H9 (cell line): ENCODE measurements at regions not wholly inside any gene's neighbourhood (a gene's known extent, or its start where the extent isn't known, plus 50 kb on each side); places are given as distances from the start of the nearest gene placed in this dataset.

Experiments used
- DNase-seq: peaks from one replicate; pipeline ENCODE4 v3.0.0-alpha.2; 2017
- H2AFZ ChIP-seq: one replicate; pipeline ENCODE4 v1.6.1; 2013; ENCODE audit warnings: mild to moderate bottlenecking, low read length, control low read depth, moderate library complexity
- H2AK5ac ChIP-seq: 2 replicates; pipeline ENCODE4 v1.6.1; 2013; ENCODE audit warnings: low read length, control low read depth, mixed read lengths; ENCODE audit not compliant: insufficient read length
- H2BK120ac ChIP-seq: one replicate; pipeline ENCODE4 v1.6.1; 2013; ENCODE audit warnings: low read depth, mild to moderate bottlenecking, low read length, control low read depth, inconsistent platforms; ENCODE audit not compliant: poor library complexity, severe bottlenecking
- H2BK12ac ChIP-seq: 2 replicates; pipeline ENCODE4 v1.6.1; 2013; ENCODE audit warnings: low read length, control low read depth, mixed read lengths, low read depth; ENCODE audit not compliant: insufficient read length
- H2BK15ac ChIP-seq: 2 replicates; pipeline ENCODE4 v1.6.1; 2013; ENCODE audit warnings: low read depth, low read length, control low read depth
- H2BK20ac ChIP-seq: one replicate; pipeline ENCODE4 v1.6.1; 2013; ENCODE audit warnings: low read depth, mild to moderate bottlenecking, low read length, control low read depth, inconsistent platforms; ENCODE audit not compliant: poor library complexity, severe bottlenecking
- H2BK5ac ChIP-seq: 2 replicates; pipeline ENCODE4 v1.6.1; 2013; ENCODE audit warnings: low read length, control low read depth, mixed read lengths; ENCODE audit not compliant: insufficient read length
- H3K14ac ChIP-seq: 2 replicates; pipeline ENCODE4 v1.6.1; 2013; ENCODE audit warnings: low read length, control low read depth; ENCODE audit not compliant: insufficient read depth
- H3K18ac ChIP-seq: 2 replicates; pipeline ENCODE4 v1.6.1; 2013; ENCODE audit warnings: low read depth, mild to moderate bottlenecking, mixed read lengths, low read length, control low read depth; ENCODE audit not compliant: insufficient read length
- H3K23ac ChIP-seq: 2 replicates; pipeline ENCODE4 v1.6.1; 2013; ENCODE audit warnings: low read length, control low read depth, mixed read lengths, low read depth; ENCODE audit not compliant: insufficient read length
- H3K23me2 ChIP-seq: 2 replicates; pipeline ENCODE4 v1.6.1; 2013; ENCODE audit warnings: low read depth, mild to moderate bottlenecking, mixed read lengths, low read length, control low read depth; ENCODE audit not compliant: insufficient read length, poor library complexity, severe bottlenecking
- H3K27ac ChIP-seq: 2 replicates; pipeline ENCODE4 v1.5.1; 2013; ENCODE audit warnings: low read length, control low read depth, mixed read lengths, low read depth; ENCODE audit not compliant: insufficient read length
- H3K27me3 ChIP-seq: 2 replicates; pipeline ENCODE4 v1.6.1; 2013; ENCODE audit warnings: low read length, control low read depth, inconsistent platforms; ENCODE audit not compliant: insufficient read depth
- H3K4ac ChIP-seq: 2 replicates; pipeline ENCODE4 v1.6.1; 2013; ENCODE audit warnings: low read depth, mild to moderate bottlenecking, control low read depth, inconsistent platforms, low read length, moderate library complexity
- H3K4me1 ChIP-seq: 2 replicates; pipeline ENCODE4 v1.6.1; 2013; ENCODE audit warnings: low read length, control low read depth, inconsistent platforms; ENCODE audit not compliant: insufficient read depth
- H3K4me2 ChIP-seq: 2 replicates; pipeline ENCODE4 v1.6.1; 2013; ENCODE audit warnings: low read length, control low read depth, mixed read lengths; ENCODE audit not compliant: insufficient read length, insufficient read depth
- H3K56ac ChIP-seq: 2 replicates; pipeline ENCODE4 v1.6.1; 2013; ENCODE audit warnings: low read depth, mild to moderate bottlenecking, mixed read lengths, low read length, control low read depth; ENCODE audit not compliant: insufficient read length
- H3K79me1 ChIP-seq: 2 replicates; pipeline ENCODE4 v1.6.1; 2013; ENCODE audit warnings: low read depth, mild to moderate bottlenecking, moderate library complexity, low read length, control low read depth, inconsistent platforms; ENCODE audit not compliant: insufficient read depth, poor library complexity, severe bottlenecking
- H3K79me2 ChIP-seq: 2 replicates; pipeline ENCODE4 v1.6.1; 2013; ENCODE audit warnings: low read length, control low read depth, inconsistent platforms; ENCODE audit not compliant: insufficient read depth
- H3K9ac ChIP-seq: 2 replicates; pipeline ENCODE4 v1.6.1; 2013; ENCODE audit warnings: low read length, control low read depth, mixed read lengths; ENCODE audit not compliant: insufficient read length; ENCODE audit errors: extremely low read depth
- H3K9me3 ChIP-seq: one replicate; pipeline ENCODE4 v1.6.1; 2013; ENCODE audit warnings: low read depth, low read length, inconsistent platforms; ENCODE audit not compliant: control insufficient read depth
- H3T11ph ChIP-seq: one replicate; pipeline ENCODE4 v1.6.1; 2013; ENCODE audit warnings: mild to moderate bottlenecking, low read length, control low read depth, inconsistent platforms
- H4K20me1 ChIP-seq: one replicate; pipeline ENCODE4 v1.6.1; 2013; ENCODE audit not compliant: control insufficient read depth, insufficient read length, insufficient read depth
- H4K5ac ChIP-seq: 2 replicates; pipeline ENCODE4 v1.6.1; 2013; ENCODE audit warnings: low read depth, mild to moderate bottlenecking, mixed read lengths, low read length, control low read depth; ENCODE audit not compliant: insufficient read length
- H4K8ac ChIP-seq: replicated peaks from 2 replicates; pipeline ENCODE4 v1.6.1; 2013; ENCODE audit warnings: low read length, control low read depth, mixed read lengths, low read depth; ENCODE audit not compliant: insufficient read length
- H4K91ac ChIP-seq: 2 replicates; pipeline ENCODE4 v1.6.1; 2013; ENCODE audit warnings: low read depth, mild to moderate bottlenecking, moderate library complexity, mixed read lengths, low read length, control low read depth; ENCODE audit not compliant: insufficient read length
- H3K27ac Mint-ChIP-seq, 3 experiments: 2 replicates in 2 of 3; 3 replicates in 1 of 3; pipeline ENCODE4 v1.8.0; 2020 to 2021; ENCODE audit warnings: mixed read lengths in 3 of 3, mild to moderate bottlenecking in 1 of 3, moderate library complexity in 1 of 3
- H3K27me3 Mint-ChIP-seq: 2 replicates; pipeline ENCODE4 v1.8.0; 2021; ENCODE audit warnings: low read depth, mild to moderate bottlenecking, moderate library complexity, mixed read lengths
- H3K36me3 Mint-ChIP-seq, 3 experiments: 2 replicates in 2 of 3; 3 replicates in 1 of 3; pipeline ENCODE4 v1.8.0; 2020 to 2021; ENCODE audit warnings: low read depth in 3 of 3, mixed read lengths in 3 of 3; ENCODE audit not compliant: insufficient read depth in 1 of 3
- H3K4me1 Mint-ChIP-seq, 2 experiments: 2 replicates each; pipeline ENCODE4 v1.8.0; 2020; ENCODE audit warnings: mixed read lengths in 2 of 2
- H3K4me3 Mint-ChIP-seq, 2 experiments: 2 replicates in 1 of 2; 3 replicates in 1 of 2; pipeline ENCODE4 v1.8.0; 2020 to 2021; ENCODE audit warnings: mild to moderate bottlenecking in 2 of 2, mixed read lengths in 2 of 2, moderate library complexity in 1 of 2
- H3K9me3 Mint-ChIP-seq, 2 experiments: 2 replicates in 1 of 2; 3 replicates in 1 of 2; pipeline ENCODE4 v1.8.0; 2020; ENCODE audit warnings: mild to moderate bottlenecking in 2 of 2, mixed read lengths in 2 of 2, moderate library complexity in 1 of 2
- WGBS: extraction: QIAGEN DNeasy Blood & Tissue Kit; methylation state at CpG from one replicate; pipeline ENCODE4 v1.1.7; 2013; ENCODE audit warnings: missing lambda C conversion rate, low lambda C conversion rate, mixed read lengths; ENCODE audit not compliant: insufficient read length; ENCODE audit errors: extremely low coverage; 5-methylcytosine and 5-hydroxymethylcytosine counted together
- TF ChIP-seq, protein P1 (sequence below): fragments of 200-600 bp; sonication (generic); conservative IDR thresholded peaks from 3 replicates; pipeline ENCODE4 v1.8.0; 2021; ENCODE audit warnings: antibody characterized with exemption, mild to moderate bottlenecking

DNA sequence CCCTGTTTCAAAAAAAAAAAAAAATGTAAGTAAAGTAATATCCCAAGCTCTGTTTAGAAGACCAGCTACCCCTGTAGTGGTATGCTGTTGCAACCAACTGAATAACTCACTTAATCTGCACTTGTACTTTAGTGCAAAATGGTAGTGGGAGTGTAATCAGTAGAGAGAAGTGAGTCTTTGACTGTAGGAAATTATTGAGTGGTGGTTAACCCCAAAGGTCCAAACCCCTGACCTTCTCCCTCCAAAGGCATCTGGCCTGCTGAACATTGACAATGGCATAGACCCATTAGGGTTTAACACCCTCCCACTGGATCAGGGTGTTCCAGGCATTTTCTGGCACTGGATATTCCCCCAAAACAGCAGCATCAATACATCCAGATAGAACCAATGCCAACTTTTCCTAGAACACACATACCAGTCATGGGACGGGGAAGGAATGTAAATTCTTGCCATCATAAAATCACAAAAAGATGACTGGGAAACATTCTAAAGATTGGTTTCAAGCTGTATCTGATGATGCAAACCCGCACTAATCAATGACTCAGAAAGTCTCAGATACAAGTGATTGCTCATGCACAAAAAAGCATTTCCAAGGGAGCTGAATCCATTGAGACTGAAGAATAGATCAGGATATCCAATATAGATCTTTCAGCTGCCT lies 110.3 kb downstream of the MRPL39 start:
- no peak overlapping the region for H2BK5ac ChIP-seq
- H2AFZ ChIP-seq: no peak overlapping the region
- H3K4me1 ChIP-seq: no peaks in the 10 kb centered on the region
- no peak overlapping the region for H3K56ac ChIP-seq
- no peak overlapping the region for H3K14ac ChIP-seq
- H3K79me2 ChIP-seq: no peaks in the 10 kb centered on the region
- H2BK12ac ChIP-seq: no peak overlapping the region
- H3K27ac ChIP-seq: no peak overlapping the region
- H3K4me2 ChIP-seq: no peak overlapping the region
- H3K9ac ChIP-seq: no peak overlapping the region
- TF ChIP-seq, protein P1, sequence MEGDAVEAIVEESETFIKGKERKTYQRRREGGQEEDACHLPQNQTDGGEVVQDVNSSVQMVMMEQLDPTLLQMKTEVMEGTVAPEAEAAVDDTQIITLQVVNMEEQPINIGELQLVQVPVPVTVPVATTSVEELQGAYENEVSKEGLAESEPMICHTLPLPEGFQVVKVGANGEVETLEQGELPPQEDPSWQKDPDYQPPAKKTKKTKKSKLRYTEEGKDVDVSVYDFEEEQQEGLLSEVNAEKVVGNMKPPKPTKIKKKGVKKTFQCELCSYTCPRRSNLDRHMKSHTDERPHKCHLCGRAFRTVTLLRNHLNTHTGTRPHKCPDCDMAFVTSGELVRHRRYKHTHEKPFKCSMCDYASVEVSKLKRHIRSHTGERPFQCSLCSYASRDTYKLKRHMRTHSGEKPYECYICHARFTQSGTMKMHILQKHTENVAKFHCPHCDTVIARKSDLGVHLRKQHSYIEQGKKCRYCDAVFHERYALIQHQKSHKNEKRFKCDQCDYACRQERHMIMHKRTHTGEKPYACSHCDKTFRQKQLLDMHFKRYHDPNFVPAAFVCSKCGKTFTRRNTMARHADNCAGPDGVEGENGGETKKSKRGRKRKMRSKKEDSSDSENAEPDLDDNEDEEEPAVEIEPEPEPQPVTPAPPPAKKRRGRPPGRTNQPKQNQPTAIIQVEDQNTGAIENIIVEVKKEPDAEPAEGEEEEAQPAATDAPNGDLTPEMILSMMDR: no peak
- H3K23me2 ChIP-seq: no peaks in the 10 kb centered on the region
- no peak overlapping the region for H2BK15ac ChIP-seq
- H3K79me1 ChIP-seq: no peaks in the 10 kb centered on the region
- no peak overlapping the region for H3T11ph ChIP-seq
- H4K20me1 ChIP-seq: no peaks in the 10 kb centered on the region
- Mint-ChIP-seq H3K27ac (no peak overlapping the region), H3K4me1 (no peaks in the 10 kb centered on the region), H3K9me3 (peaks cover 0 to 7% of the 10 kb centered on the region in 2 experiments; a peak in 1 of 5 replicates), H3K27me3 (no peaks in the 10 kb centered on the region; the same call in 1 of the 2 replicates), H3K36me3 (no peaks in the 10 kb centered on the region), H3K4me3 (no peak overlapping the region)
- no peak overlapping the region for H4K5ac ChIP-seq
- H4K91ac ChIP-seq: no peak overlapping the region
- no peaks in the 10 kb centered on the region for H3K27me3 ChIP-seq
- H3K18ac ChIP-seq: no peak overlapping the region
- no peak overlapping the region for H2BK20ac ChIP-seq
- H2AK5ac ChIP-seq: no peak overlapping the region
- H2BK120ac ChIP-seq: no peak overlapping the region
- no peak overlapping the region for H3K4ac ChIP-seq
- no peak for DNase-seq
- H3K23ac ChIP-seq: no peak overlapping the region
- H4K8ac ChIP-seq: no peak overlapping the region
- no peaks in the 10 kb centered on the region for H3K9me3 ChIP-seq
- no CpG with 5 or more reads among the region's 2 CpGs for WGBS
